ENCODE measurements at regions not wholly inside any gene's neighbourhood (a gene's known extent, or its start where the extent isn't known, plus 50 kb on each side); places are given as distances from the start of the nearest gene placed in this dataset.

- CTCF ChIA-PET: no interaction called here
- no peak overlapping the region for H3K4me3 Mint-ChIP-seq
- intact Hi-C loops (cut with micrococcal nuclease): no loop called here
These were observed 131.5 kb downstream of the ATPSCKMT start for GRCh38 chr5:10118150-10118549.

DNA sequence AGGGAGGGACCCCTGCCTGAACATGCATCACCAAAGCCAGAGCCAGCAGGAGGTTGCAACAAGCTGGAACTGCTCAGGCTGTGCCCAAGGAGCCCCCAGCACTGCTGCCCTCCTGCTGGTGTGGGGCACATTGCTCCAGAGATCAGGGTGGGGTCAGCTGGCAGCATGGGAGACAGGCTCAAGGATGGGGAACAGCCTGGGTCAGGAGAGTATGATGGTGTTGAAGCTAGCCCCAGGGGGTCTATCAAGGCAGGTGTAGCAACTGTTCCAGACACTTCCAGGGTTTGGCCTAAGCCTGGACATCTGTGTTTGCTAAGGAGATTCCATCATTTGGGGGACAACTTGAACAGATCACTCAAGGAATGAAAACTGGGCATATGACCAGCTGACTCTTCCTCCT is 133.1 kb downstream of the ATPSCKMT start:
- Histone ChIP-seq H3K9me3 (ENCODE audit: control extremely low read depth in 1 of 3, control insufficient read depth in 2 of 3, insufficient read depth in 1 of 3, low read length in 2 of 3) (peaks cover 0 to 7% (median 0%) of the 10 kb centered on the region in 3 donors), H3K27ac (ENCODE audit: low read length in 2 of 2) (no peak overlapping the region), H4K20me1 (ENCODE audit: control insufficient read depth, insufficient read depth, low read length, poor library complexity, severe bottlenecking) (no peaks in the 10 kb centered on the region), H3K27me3 (replicated peaks in 1 of 4; ENCODE audit: control extremely low read depth in 1 of 4, control insufficient read depth in 3 of 4, insufficient read depth in 4 of 4, low read length in 3 of 4) (peaks cover 0 to 3% (median 0%) of the 10 kb centered on the region in 4 experiments), H3K4me1 (ENCODE audit: control insufficient read depth in 2 of 2, insufficient read depth in 2 of 2, low read length in 2 of 2) (no peaks in the 10 kb centered on the region), H3K4me3 (ENCODE audit: control extremely low read depth in 1 of 5, extremely low read depth in 1 of 5, insufficient read depth in 1 of 5, low read depth in 2 of 5, low read length in 4 of 5) (no peak overlapping the region), H2AFZ (ENCODE audit: insufficient read depth, low read depth, low read length, poor library complexity, severe bottlenecking) (no peak overlapping the region), H3K9ac (ENCODE audit: low read length) (no peak overlapping the region), H3K79me2 (ENCODE audit: control insufficient read depth, insufficient read depth, low read length) (no peaks in the 10 kb centered on the region), H3K36me3 (replicated peaks in 1 of 2; ENCODE audit: control extremely low read depth in 1 of 2, control insufficient read depth in 1 of 2, extremely low read depth in 1 of 2, insufficient read depth in 2 of 2, low read length in 1 of 2) (no peaks in the 10 kb centered on the region), H3K4me2 (replicated peaks; ENCODE audit: low read depth, low read length, poor library complexity, severe bottlenecking) (no peak overlapping the region)
- CTCF ChIA-PET: no interaction called here
- no peaks in the 10 kb centered on the region for H3K27me3 Mint-ChIP-seq
- ATAC-seq (ENCODE audit: low read depth) (no peak), DNase-seq (no peak)
- intact Hi-C loops (cut with micrococcal nuclease): no loop called here
- no peaks in the 10 kb centered on the region for H3K9me3 Mint-ChIP-seq (ENCODE audit: insufficient read depth)
- H3K4me1 Mint-ChIP-seq: no peaks in the 10 kb centered on the region
- TF ChIP-seq EZH2 (IDR thresholded peaks at IDR 0.05; ENCODE audit: borderline replicate concordance, insufficient read depth, low read depth, low read length, poor library complexity, severe bottlenecking): no peak
- TF ChIP-seq CTCF (IDR thresholded peaks at IDR 0.05): no peak
- H3K27ac Mint-ChIP-seq: no peak overlapping the region
- POLR2A ChIA-PET: no interaction called here
- H3K4me3 Mint-ChIP-seq: no peak overlapping the region

More at GRCh38 chr5:10118150-10118549, 131.5 kb downstream of the ATPSCKMT start:
- Histone ChIP-seq H3K4me1 (ENCODE audit: control insufficient read depth in 2 of 2, insufficient read depth in 2 of 2, low read length in 2 of 2) (no peaks in the 10 kb centered on the region), H3K4me2 (replicated peaks; ENCODE audit: low read depth, low read length, poor library complexity, severe bottlenecking) (no peak overlapping the region), H3K9ac (ENCODE audit: low read length) (no peak overlapping the region), H4K20me1 (ENCODE audit: control insufficient read depth, insufficient read depth, low read length, poor library complexity, severe bottlenecking) (no peaks in the 10 kb centered on the region), H3K27me3 (replicated peaks in 1 of 4; ENCODE audit: control extremely low read depth in 1 of 4, control insufficient read depth in 3 of 4, insufficient read depth in 4 of 4, low read length in 3 of 4) (peaks cover 0 to 2% (median 0%) of the 10 kb centered on the region in 4 experiments), H3K4me3 (ENCODE audit: control extremely low read depth in 1 of 5, extremely low read depth in 1 of 5, insufficient read depth in 1 of 5, low read depth in 2 of 5, low read length in 4 of 5) (no peak overlapping the region), H3K36me3 (replicated peaks in 1 of 2; ENCODE audit: control extremely low read depth in 1 of 2, control insufficient read depth in 1 of 2, extremely low read depth in 1 of 2, insufficient read depth in 2 of 2, low read length in 1 of 2) (no peaks in the 10 kb centered on the region), H3K27ac (ENCODE audit: low read length in 2 of 2) (no peak overlapping the region), H3K9me3 (ENCODE audit: control extremely low read depth in 1 of 3, control insufficient read depth in 2 of 3, insufficient read depth in 1 of 3, low read length in 2 of 3) (peaks cover 0 to 4% (median 0%) of the 10 kb centered on the region in 3 donors), H2AFZ (ENCODE audit: insufficient read depth, low read depth, low read length, poor library complexity, severe bottlenecking) (no peak overlapping the region), H3K79me2 (ENCODE audit: control insufficient read depth, insufficient read depth, low read length) (no peaks in the 10 kb centered on the region)
- H3K27me3 Mint-ChIP-seq: no peaks in the 10 kb centered on the region
- no peak for ATAC-seq (ENCODE audit: low read depth)
- H3K27ac Mint-ChIP-seq: no peak overlapping the region
- H3K4me1 Mint-ChIP-seq: no peaks in the 10 kb centered on the region
- TF ChIP-seq CTCF (IDR thresholded peaks at IDR 0.05) (no peak), EZH2 (IDR thresholded peaks at IDR 0.05; ENCODE audit: borderline replicate concordance, insufficient read depth, low read depth, low read length, poor library complexity, severe bottlenecking) (no peak)
- POLR2A ChIA-PET: no interaction called here
- no peaks in the 10 kb centered on the region for H3K9me3 Mint-ChIP-seq (ENCODE audit: insufficient read depth)
- DNase-seq: no peak

Measured in B cell (primary cell).